A172 (cell line): ENCODE measurements at regions not wholly inside any gene's neighbourhood (a gene's known extent, or its start where the extent isn't known, plus 50 kb on each side); places are given as distances from the start of the nearest gene placed in this dataset.

Experiments used
- DNase-seq: peaks from one replicate; pipeline ENCODE4 v3.0.0-alpha.2; 2015; ENCODE audit warnings: low spot score

GRCh38 chr11:86119906-86120305 lies 51.0 kb upstream of the PICALM start:
- DNase-seq: no peak

DNA sequence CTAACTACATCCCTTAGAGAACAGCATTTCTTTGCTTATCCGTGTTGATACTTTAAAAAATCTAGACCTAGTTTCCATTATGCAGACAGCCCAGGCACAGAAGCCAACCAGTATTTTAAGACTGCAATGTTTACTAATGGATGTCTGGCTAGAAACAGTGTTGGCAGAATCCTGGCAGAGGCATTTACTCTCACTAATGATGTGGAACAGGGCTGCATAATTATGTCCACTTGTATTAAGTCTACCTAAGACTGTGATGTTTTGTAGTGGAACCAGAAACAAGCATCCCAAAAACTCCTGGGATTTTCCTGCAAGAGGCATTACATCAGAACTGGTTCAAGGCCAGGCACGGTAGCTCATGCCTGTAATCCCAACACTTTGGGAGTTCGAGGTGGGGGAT lies 50.2 kb upstream of the PICALM start:
- no peak for DNase-seq
